Activated T-cell treated with anti-CD3 and anti-CD28 coated beads, Interleukin-2, amount 50 U/mL, for 4 hours (primary cell): ENCODE measurements at regions not wholly inside any gene's neighbourhood (a gene's known extent, or its start where the extent isn't known, plus 50 kb on each side); places are given as distances from the start of the nearest gene placed in this dataset.

Source experiments
- ATAC-seq, 2 donors: fragments of 200-7000 bp; cut with Tn5 transposase; one replicate each; pipeline ENCODE4 v1.10.0; 2021
- DNase-seq: peaks from one replicate; pipeline ENCODE4 v3.0.0-alpha.2; 2020
- H3K27me3 Mint-ChIP-seq: one replicate; pipeline ENCODE4 v1.8.0; 2021; ENCODE audit warnings: low read depth, mixed read lengths
- H3K36me3 Mint-ChIP-seq: one replicate; pipeline ENCODE4 v1.8.0; 2022; ENCODE audit warnings: mixed read lengths; ENCODE audit not compliant: insufficient read depth
- H3K4me1 Mint-ChIP-seq: one replicate; pipeline ENCODE4 v1.8.0; 2021; ENCODE audit warnings: low read depth, mixed read lengths
- H3K4me3 Mint-ChIP-seq: one replicate; pipeline ENCODE4 v1.8.0; 2021; ENCODE audit warnings: mild to moderate bottlenecking, moderate library complexity, mixed read lengths
- H3K9me3 Mint-ChIP-seq: one replicate; pipeline ENCODE4 v1.8.0; 2021; ENCODE audit warnings: mixed read lengths

DNA sequence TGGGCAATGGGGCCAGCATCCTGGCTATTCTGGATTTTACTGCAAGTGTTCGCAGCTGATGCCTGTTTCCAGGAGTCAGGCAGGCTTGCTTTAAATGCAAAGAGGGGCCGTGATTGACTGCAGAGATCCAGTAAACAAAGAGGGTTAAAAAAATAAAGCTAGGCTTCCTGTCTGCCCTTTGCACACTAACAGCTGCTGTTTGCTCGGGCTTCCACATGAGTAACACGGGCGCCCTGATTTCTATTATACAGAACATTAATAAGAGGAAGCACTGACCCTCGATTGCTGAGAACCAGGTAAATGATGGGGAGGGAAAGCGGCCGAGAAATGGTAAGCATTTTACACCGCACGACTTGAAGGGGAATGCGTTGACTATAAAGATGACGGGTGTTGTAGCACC lies 254.2 kb upstream of the ZNF507 start:
- no peak overlapping the region for H3K4me3 Mint-ChIP-seq
- H3K9me3 Mint-ChIP-seq, result no peaks in the 10 kb centered on the region
- H3K27me3 Mint-ChIP-seq, result peaks cover 2% of the 10 kb centered on the region
- ATAC-seq, result no peak
- no peaks in the 10 kb centered on the region for H3K36me3 Mint-ChIP-seq
- no peaks in the 10 kb centered on the region for H3K4me1 Mint-ChIP-seq
- no peak for DNase-seq

DNA sequence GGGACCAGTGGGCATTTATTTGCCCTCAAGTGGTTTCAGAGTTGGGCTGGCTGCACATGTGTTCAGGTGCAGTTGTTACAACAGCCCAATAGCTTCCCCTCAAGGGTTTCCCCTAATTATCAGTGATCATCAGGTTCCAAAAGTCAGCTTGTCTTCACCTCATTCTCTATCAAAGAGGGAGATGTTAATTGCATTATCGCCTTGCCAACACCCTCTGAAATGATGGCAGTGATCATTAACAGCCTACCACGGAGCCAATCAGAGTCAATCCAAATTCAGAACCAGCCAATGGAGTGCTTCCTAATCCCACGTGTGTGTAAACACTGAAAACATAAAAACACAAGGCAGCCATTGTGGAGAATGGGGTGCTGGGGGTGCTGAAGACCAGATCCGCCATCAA lies 248.4 kb upstream of the ZNF507 start:
- Mint-ChIP-seq H3K4me3 (no peak overlapping the region), H3K9me3 (peaks cover 5% of the 10 kb centered on the region), H3K27me3 (no peaks in the 10 kb centered on the region), H3K36me3 (no peaks in the 10 kb centered on the region), H3K4me1 (no peaks in the 10 kb centered on the region)
- DNase-seq (no peak), ATAC-seq (no peak)

DNA sequence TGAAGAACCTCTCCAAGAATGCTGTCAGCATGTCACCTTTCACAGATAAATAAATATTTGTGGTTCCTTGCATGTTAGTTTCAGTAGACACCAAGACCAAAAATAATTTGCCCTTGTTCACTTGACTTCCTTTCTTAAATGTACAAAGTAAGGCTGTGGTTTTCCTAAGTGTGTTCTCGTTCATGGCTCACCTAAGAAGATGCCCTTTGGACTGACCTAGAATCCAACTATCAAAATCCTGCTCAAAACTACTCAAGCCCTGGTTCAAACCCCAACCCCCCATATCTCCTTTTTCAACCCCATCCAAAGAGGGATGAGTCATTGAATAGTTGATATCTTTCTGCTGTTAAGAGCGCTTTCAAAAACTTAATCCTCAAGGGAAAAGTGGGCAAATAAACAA lies 247.8 kb upstream of the ZNF507 start:
- Mint-ChIP-seq H3K27me3 (no peaks in the 10 kb centered on the region), H3K36me3 (no peaks in the 10 kb centered on the region), H3K4me3 (no peak overlapping the region), H3K4me1 (no peaks in the 10 kb centered on the region), H3K9me3 (peaks cover 5% of the 10 kb centered on the region)
- ATAC-seq (no peak), DNase-seq (no peak)

DNA sequence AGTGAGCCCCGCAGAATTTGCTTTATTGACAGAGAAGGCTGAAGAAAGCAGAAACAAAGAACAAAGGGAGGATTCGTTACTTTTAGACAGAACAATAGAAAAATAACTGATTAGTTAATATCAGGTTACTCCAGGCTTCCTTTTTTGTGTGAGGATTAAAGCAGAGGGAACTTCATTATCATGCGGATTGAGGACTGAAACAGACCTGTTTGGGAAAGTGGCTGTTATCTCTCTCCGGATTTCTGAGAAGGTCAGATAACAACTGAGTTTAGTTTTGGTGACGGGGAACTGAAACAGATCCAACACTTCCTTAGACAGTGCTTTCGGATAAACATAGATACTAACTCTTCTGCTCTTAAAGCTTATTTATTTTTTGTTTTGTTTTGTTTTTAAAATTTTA lies 246.4 kb upstream of the ZNF507 start:
- no peaks in the 10 kb centered on the region for H3K4me1 Mint-ChIP-seq
- H3K36me3 Mint-ChIP-seq, result no peaks in the 10 kb centered on the region
- peaks cover 5% of the 10 kb centered on the region for H3K9me3 Mint-ChIP-seq
- ATAC-seq, result no peak
- H3K27me3 Mint-ChIP-seq, result peaks cover 8% of the 10 kb centered on the region
- DNase-seq, result no peak
- no peak overlapping the region for H3K4me3 Mint-ChIP-seq

DNA sequence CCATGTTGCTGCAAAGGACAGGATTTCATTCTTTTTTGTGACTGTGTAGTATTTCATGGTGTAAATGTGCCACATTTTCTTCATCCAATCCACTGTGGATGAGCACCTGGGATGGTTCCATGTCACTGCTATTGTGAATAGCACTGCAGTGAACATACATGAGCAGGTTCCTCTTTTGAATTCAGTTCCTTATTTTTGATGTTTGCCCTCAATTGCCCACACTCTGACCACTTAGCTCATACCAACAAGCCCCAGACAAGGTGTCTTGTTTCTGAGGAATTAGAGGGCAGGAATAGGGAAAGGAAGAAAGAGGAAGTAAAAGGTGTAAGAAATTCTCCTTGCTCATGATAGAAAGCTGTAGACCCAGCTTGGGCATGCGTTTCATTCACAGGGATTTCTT lies 244.2 kb upstream of the ZNF507 start:
- Mint-ChIP-seq H3K4me1 (no peaks in the 10 kb centered on the region), H3K4me3 (no peak overlapping the region), H3K27me3 (peaks cover 16% of the 10 kb centered on the region), H3K36me3 (no peaks in the 10 kb centered on the region), H3K9me3 (peaks cover 5% of the 10 kb centered on the region)
- DNase-seq, result no peak
- no peak for ATAC-seq

DNA sequence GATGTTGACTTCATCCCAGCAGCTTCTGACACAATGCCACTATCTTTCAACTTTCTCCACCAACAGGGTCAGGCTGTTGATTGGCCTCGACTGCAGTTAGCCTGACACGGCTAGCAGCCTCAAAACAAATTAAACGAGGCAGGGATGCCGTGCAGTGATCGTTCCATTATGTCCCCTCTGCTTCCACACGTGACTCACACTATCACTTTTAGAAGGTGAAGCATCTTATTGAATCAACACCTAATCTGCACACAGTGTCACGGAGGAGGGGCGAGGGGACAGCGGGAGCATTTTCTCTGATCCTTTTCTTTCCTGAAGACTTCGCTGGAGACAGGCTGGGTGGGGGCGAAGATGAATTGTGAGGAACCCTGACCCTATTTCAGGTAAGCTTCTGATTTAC lies 241.9 kb upstream of the ZNF507 start:
- Mint-ChIP-seq H3K4me1 (no peaks in the 10 kb centered on the region), H3K9me3 (peaks cover 8% of the 10 kb centered on the region), H3K36me3 (no peaks in the 10 kb centered on the region), H3K27me3 (peaks cover 18% of the 10 kb centered on the region), H3K4me3 (no peak overlapping the region)
- ATAC-seq, result no peak
- DNase-seq, result no peak

DNA sequence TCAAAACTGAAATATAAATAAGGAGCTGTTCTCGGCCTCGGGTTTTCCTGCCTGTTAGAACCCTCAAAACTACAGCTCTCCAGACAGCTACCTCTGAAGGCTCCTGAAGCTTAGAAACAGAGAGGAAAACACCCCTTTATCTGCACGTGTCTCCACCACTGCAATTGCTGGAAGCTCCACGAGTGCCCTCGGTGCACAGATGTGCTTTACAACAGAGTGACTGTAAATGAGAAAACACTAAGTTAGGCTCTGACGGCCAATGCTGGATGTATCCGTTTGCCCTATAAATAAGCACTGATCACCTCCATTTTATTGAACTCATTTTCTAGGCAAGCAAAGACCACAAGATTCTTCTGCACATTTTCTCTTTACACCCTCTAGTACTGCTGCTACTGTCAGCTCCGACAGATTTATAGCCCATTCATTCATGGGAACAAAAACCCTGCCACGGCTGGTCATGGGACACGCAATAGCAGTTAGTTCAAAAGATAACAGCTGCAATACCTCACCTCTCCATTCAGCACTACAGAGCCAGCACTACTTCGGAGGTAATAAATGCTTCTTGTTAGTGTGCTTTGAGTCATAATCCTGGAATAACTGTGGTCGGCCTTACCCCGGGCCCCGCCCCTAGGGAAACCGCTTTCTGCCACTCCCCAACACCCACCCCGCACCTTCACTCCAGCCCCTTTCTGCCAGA lies 241.1 kb upstream of the ZNF507 start:
- Mint-ChIP-seq H3K27me3 (peaks cover 18% of the 10 kb centered on the region), H3K4me1 (no peaks in the 10 kb centered on the region), H3K36me3 (no peaks in the 10 kb centered on the region), H3K9me3 (peaks cover 8% of the 10 kb centered on the region), H3K4me3 (no peak overlapping the region)
- ATAC-seq, result no peak
- DNase-seq, result no peak

DNA sequence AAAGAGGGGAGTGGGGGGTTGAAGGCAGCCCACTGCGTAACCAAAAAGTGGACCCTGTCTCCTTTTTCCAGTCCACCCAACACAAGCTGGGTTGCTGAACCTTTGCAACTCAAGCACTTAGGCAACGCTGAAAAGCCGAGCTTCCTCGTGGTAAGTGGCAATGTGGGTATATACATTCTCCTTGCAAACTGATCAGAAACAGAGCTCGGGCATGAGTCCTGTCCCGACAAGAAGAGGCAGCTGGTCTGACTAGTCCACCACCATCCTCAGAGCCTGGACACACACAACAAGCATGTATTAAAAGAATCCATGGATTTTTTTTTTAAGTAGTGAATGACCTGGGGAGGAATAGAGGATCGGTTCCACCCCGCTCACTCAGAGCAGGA lies 240.6 kb upstream of the ZNF507 start:
- Mint-ChIP-seq H3K4me1 (no peaks in the 10 kb centered on the region), H3K27me3 (peaks cover 18% of the 10 kb centered on the region), H3K9me3 (peaks cover 8% of the 10 kb centered on the region), H3K36me3 (no peaks in the 10 kb centered on the region), H3K4me3 (no peak overlapping the region)
- no peak for ATAC-seq
- DNase-seq, result no peak

DNA sequence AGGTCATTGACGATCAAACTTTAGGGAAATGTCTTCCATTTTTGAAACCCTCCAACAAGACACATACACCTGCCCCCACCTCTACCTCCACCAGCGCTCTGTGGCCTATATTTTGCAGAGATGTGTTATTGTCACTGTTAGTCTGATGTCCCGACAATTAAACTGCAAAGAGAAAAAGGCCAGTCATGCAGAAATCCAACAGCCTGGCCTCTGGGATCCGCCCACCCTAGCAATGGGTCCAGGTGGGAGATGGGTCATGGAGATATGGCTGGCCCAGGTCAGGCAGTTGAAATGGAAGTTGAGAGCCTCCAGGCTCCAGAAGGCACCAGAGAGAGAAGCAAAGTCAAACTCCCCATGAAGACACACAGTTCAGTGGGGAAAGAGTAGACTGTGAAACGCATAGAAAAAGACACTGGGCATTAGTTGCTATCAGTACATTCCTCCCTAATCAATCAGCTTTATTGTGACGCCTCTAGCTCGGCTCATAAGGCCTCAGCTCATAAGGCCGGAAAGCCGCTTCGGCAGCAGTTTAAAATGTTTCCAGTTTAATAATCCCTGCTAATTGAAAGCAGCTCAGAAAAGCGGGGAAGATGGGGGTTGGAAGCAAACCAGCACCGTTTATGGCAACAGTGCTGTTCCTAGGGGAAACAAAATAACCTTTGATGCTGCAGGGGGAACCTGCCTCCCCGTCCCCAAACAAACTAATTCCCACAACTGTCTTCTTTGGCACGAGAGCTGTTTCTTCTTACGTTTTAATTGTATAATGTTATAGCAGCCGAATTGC lies 239.7 kb upstream of the ZNF507 start:
- Mint-ChIP-seq H3K9me3 (peaks cover 7% of the 10 kb centered on the region), H3K27me3 (peaks cover 18% of the 10 kb centered on the region), H3K4me3 (no peak overlapping the region), H3K4me1 (no peaks in the 10 kb centered on the region), H3K36me3 (no peaks in the 10 kb centered on the region)
- ATAC-seq (no peak), DNase-seq (no peak)

DNA sequence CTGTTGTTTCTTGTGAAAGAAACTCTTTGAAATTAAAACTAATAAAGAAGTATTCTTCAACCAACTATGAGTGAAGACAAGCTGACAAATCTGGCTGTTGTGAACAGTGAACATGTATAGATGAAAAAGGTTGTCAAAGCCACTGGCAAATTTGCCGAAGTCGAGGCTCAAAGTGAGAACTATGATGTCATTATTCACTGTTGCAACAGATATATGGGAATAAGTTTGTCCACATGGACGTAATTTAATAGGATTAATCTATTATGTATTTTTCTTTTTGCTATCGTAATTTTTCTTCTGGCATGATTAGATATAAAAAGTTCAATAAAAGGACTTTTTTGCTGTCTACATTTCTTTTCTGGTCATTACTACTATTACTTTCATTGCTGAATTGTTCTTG lies 223.2 kb upstream of the ZNF507 start:
- no peaks in the 10 kb centered on the region for H3K4me1 Mint-ChIP-seq
- no peak for ATAC-seq
- peaks cover 16% of the 10 kb centered on the region for H3K9me3 Mint-ChIP-seq
- DNase-seq, result no peak
- no peaks in the 10 kb centered on the region for H3K36me3 Mint-ChIP-seq
- H3K27me3 Mint-ChIP-seq, result peaks cover 12% of the 10 kb centered on the region
- H3K4me3 Mint-ChIP-seq, result no peak overlapping the region

DNA sequence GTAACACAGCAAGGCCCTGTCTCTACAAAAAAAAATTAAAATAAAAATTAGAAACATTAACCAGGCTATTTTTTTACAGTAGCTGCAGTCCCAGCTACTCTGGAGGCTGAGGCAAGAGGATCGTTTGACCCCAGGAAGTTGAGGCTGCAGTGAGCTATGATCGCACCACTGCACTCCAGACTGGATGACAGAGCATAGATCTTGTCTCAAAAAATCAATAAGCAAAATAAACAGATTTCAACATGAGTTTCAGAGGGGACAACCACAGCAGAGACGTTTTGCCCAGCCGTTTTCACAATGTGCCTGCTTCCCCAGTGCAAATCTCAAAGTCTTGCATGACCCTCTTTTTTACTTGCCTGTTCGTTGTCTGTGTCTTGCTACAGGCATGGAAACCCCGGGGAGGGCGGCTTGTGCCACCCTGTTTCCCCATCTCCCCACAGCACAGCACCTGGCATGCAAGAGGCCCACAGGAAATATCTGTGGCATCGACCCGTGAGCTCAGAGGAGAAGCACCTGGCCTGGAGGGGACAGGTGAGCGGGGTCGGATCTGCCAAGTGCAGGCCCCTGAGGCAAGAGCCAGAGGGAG lies 222.0 kb upstream of the ZNF507 start:
- Mint-ChIP-seq H3K27me3 (peaks cover 12% of the 10 kb centered on the region), H3K36me3 (no peaks in the 10 kb centered on the region)
- no peak for DNase-seq

DNA sequence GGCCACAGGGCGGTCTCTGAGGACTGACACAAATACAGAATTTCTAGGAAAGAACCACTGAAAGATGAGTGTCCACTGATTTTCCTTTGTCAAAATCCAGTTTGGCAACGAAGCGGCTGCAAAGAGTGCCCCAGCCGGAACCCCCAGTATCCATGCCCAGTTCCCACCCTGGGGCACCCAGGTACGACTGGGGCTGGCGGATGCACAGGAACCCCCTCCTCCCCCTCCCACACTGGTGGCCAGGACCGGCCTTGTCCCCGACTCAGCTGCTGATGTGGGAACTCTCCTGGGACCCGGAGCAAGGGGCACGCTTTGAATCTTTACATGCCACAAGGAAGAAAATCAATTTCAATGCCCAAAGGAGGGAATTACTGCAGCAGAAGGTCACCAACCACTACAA lies 220.8 kb upstream of the ZNF507 start:
- Mint-ChIP-seq H3K27me3 (peaks cover 12% of the 10 kb centered on the region), H3K9me3 (peaks cover 4% of the 10 kb centered on the region), H3K4me3 (no peak overlapping the region), H3K4me1 (no peaks in the 10 kb centered on the region), H3K36me3 (no peaks in the 10 kb centered on the region)
- DNase-seq (no peak), ATAC-seq (no peak)

More for the DNA sequence above, 222.0 kb upstream of the ZNF507 start:
- peaks cover 7% of the 10 kb centered on the region for H3K9me3 Mint-ChIP-seq
- ATAC-seq, result no peak
- no peak overlapping the region for H3K4me3 Mint-ChIP-seq
- no peaks in the 10 kb centered on the region for H3K4me1 Mint-ChIP-seq

DNA sequence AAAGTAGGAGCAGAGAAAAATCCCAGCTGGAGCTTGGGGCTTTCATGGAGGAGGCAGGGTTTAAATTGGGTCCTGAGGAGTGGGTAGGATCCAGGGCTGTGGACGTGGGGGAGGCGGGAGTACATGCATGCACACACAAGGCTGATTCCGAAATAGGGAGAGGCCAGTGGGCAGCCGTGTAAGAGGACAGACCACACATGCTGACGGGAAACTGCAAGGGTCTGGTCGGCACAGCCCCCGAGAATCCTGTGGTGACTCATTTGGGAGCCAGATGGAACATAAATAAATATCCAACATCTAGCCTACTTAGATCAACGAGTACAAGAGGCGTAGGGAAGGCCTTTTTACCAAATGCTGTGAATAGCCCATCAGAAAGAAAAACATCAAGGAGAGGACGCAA lies 216.3 kb upstream of the ZNF507 start:
- no peaks in the 10 kb centered on the region for H3K9me3 Mint-ChIP-seq
- no peaks in the 10 kb centered on the region for H3K4me1 Mint-ChIP-seq
- H3K27me3 Mint-ChIP-seq, result peaks cover 2% of the 10 kb centered on the region

DNA sequence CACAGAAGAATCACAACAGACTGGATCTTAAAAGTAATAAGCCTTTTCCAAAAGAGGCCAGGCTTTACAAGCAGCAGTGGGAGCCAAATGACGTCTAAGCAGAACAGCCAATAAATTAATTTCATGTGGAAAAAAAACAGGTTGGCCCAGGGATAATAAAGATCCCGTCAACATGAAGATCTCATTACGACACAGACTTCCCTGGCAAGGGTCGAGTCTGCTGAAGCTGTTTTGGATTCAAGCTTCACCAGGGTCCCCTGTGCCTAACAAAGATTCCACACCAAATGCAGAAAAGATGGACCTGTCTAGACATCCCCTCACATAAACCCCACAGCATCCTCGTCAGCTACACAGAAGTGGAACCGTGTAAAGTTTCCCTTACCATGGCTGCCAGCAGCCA lies 215.1 kb upstream of the ZNF507 start:
- ATAC-seq, result no peak
- Mint-ChIP-seq H3K27me3 (peaks cover 2% of the 10 kb centered on the region), H3K4me1 (no peaks in the 10 kb centered on the region), H3K9me3 (no peaks in the 10 kb centered on the region), H3K4me3 (no peak overlapping the region), H3K36me3 (no peaks in the 10 kb centered on the region)
- DNase-seq, result no peak

More for the DNA sequence above, 216.3 kb upstream of the ZNF507 start:
- no peaks in the 10 kb centered on the region for H3K36me3 Mint-ChIP-seq
- H3K4me3 Mint-ChIP-seq, result no peak overlapping the region
- DNase-seq (no peak), ATAC-seq (no peak)

DNA sequence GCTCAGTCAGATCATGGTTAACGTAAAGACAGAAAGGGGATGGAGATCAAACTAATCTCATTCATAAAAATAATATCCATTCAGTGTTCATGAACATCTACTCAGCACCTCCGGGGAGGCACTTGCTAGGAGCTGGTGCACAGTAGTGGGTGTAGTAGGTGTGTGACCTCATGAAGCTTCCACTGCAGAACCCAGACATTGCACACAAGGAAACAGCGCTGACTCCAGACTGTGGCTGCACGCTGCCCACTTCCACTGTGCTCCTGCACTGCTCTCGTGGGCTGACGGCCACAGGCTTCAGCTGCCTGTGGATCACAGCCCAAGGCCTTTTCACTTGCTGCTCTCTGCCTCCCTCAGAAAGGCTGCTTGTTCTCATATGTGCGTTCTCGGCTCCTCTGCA lies 214.4 kb upstream of the ZNF507 start:
- no peak for DNase-seq
- H3K36me3 Mint-ChIP-seq, result no peaks in the 10 kb centered on the region
- no peaks in the 10 kb centered on the region for H3K4me1 Mint-ChIP-seq
- H3K27me3 Mint-ChIP-seq, result peaks cover 2% of the 10 kb centered on the region
- H3K4me3 Mint-ChIP-seq, result no peak overlapping the region
- no peaks in the 10 kb centered on the region for H3K9me3 Mint-ChIP-seq
- no peak for ATAC-seq
